K562 (cell line): ENCODE measurements at regions not wholly inside any gene's neighbourhood (a gene's known extent, or its start where the extent isn't known, plus 50 kb on each side); places are given as distances from the start of the nearest gene placed in this dataset.

Source experiments
- ARNT ChIP-seq, 2 experiments: fragments of 450-650 bp; IDR thresholded peaks; 2 replicates each; pipeline ENCODE4 v1.6.1; 2016; ENCODE audit warnings: mild to moderate bottlenecking in 1 of 2
- FOXA1 ChIP-seq: fragments of 450-650 bp; IDR thresholded peaks from 2 replicates; pipeline ENCODE4 v1.6.1; 2016; ENCODE audit warnings: mild to moderate bottlenecking, borderline replicate concordance
- HDAC3 ChIP-seq: fragments of 450-650 bp; IDR thresholded peaks from 2 replicates; pipeline ENCODE4 v1.6.1; 2018; ENCODE audit warnings: borderline replicate concordance, mild to moderate bottlenecking, moderate library complexity; ENCODE audit not compliant: partially characterized antibody
- LEF1 ChIP-seq: fragments of 450-650 bp; IDR thresholded peaks from 2 replicates; pipeline ENCODE4 v1.6.1; 2016; ENCODE audit warnings: mild to moderate bottlenecking
- MTA3 ChIP-seq: fragments of 450-650 bp; formaldehyde crosslinking; IDR thresholded peaks from 2 replicates; pipeline ENCODE4 v1.6.1; 2017; ENCODE audit warnings: mild to moderate bottlenecking, borderline replicate concordance
- NFE2 ChIP-seq: IDR thresholded peaks from 2 replicates; pipeline ENCODE4 v1.6.1; 2014; ENCODE audit warnings: antibody characterized with exemption, low read depth
- POLR2AphosphoS5 ChIP-seq: IDR thresholded peaks from 2 replicates; pipeline ENCODE4 v1.6.1; 2011; ENCODE audit warnings: mild to moderate bottlenecking, low read depth, low read length, moderate library complexity; ENCODE audit not compliant: control insufficient read depth, insufficient read depth
- SRF ChIP-seq, 2 experiments: fragments of 250-450, 450-650 bp in 1 of 2; sonication (Bioruptor Pico) in 1 of 2; sonication (generic) in 1 of 2; formaldehyde crosslinking; IDR thresholded peaks; 2 replicates each; pipeline versions ENCODE4 v1.5.0 to v1.5.1; 2020 to 2022; ENCODE audit warnings: mild to moderate bottlenecking in 1 of 2, missing genetic modification reagents in 1 of 2
- ZNF586 ChIP-seq: fragments of 450-650 bp; formaldehyde crosslinking; conservative IDR thresholded peaks from 2 replicates; pipeline ENCODE4 v1.4.0; 2020; ENCODE audit warnings: mild to moderate bottlenecking, moderate library complexity
- TF ChIP-seq, protein P1 (sequence below): fragments of 450-650 bp; formaldehyde crosslinking; IDR thresholded peaks from 2 replicates; pipeline ENCODE4 v1.4.0; 2020; ENCODE audit warnings: mild to moderate bottlenecking, mixed read lengths
- TF ChIP-seq, protein P2 (sequence below): fragments of 450-650 bp; formaldehyde crosslinking; IDR thresholded peaks from 2 replicates; pipeline ENCODE4 v1.4.0; 2022; ENCODE audit warnings: mild to moderate bottlenecking, moderate library complexity
- TF ChIP-seq, protein P3 (sequence below): fragments of 450-650 bp; IDR thresholded peaks from 2 replicates; pipeline ENCODE4 v1.6.1; 2016; ENCODE audit warnings: missing biosample characterization, missing genetic modification characterization
- TF ChIP-seq, protein P4 (sequence below): sonication (generic); formaldehyde crosslinking; IDR thresholded peaks from 2 replicates; pipeline ENCODE4 v1.8.0; 2022; ENCODE audit warnings: missing genetic modification reagents, mild to moderate bottlenecking, moderate library complexity, borderline replicate concordance

DNA sequence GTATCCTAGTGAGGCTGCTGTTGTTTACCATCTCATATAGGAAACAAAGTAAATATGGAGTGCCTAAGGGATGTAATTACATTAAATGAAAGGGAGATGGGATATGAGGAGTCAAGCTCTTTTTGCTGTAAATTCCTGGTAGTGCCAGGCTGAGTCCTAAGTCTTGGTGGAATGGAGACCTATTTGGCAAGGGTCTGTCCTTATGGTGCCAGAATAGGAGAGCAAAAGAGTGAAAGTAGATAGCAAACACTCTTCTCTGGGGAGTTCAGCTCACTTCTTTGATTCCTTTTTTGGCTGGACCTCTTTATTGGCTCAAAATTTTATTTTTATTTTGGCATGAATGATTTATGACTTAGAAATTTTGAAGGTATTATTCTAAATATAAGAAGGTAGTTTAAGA lies 380.8 kb downstream of the TMEM232 start (continued):
- TF ChIP-seq, protein P1, sequence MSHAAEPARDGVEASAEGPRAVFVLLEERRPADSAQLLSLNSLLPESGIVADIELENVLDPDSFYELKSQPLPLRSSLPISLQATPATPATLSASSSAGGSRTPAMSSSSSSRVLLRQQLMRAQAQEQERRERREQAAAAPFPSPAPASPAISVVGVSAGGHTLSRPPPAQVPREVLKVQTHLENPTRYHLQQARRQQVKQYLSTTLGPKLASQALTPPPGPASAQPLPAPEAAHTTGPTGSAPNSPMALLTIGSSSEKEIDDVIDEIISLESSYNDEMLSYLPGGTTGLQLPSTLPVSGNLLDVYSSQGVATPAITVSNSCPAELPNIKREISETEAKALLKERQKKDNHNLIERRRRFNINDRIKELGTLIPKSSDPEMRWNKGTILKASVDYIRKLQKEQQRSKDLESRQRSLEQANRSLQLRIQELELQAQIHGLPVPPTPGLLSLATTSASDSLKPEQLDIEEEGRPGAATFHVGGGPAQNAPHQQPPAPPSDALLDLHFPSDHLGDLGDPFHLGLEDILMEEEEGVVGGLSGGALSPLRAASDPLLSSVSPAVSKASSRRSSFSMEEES (CRISPR knock-in tag) = no peak
- TF ChIP-seq, protein P2, sequence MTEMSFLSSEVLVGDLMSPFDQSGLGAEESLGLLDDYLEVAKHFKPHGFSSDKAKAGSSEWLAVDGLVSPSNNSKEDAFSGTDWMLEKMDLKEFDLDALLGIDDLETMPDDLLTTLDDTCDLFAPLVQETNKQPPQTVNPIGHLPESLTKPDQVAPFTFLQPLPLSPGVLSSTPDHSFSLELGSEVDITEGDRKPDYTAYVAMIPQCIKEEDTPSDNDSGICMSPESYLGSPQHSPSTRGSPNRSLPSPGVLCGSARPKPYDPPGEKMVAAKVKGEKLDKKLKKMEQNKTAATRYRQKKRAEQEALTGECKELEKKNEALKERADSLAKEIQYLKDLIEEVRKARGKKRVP (CRISPR knock-in tag) = no peak
- TF ChIP-seq LEF1 = no peak
- TF ChIP-seq MTA3 = no peak
- TF ChIP-seq NFE2 = no peak
- no peak for TF ChIP-seq SRF (CRISPR knock-in tag; IDR thresholded peaks at IDR 0.05)
- no peak for TF ChIP-seq ZNF586 (CRISPR knock-in tag)
- TF ChIP-seq ARNT (IDR thresholded peaks at IDR 0.05) = no peak
- TF ChIP-seq HDAC3 = no peak
- TF ChIP-seq, protein P3, sequence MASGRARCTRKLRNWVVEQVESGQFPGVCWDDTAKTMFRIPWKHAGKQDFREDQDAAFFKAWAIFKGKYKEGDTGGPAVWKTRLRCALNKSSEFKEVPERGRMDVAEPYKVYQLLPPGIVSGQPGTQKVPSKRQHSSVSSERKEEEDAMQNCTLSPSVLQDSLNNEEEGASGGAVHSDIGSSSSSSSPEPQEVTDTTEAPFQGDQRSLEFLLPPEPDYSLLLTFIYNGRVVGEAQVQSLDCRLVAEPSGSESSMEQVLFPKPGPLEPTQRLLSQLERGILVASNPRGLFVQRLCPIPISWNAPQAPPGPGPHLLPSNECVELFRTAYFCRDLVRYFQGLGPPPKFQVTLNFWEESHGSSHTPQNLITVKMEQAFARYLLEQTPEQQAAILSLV = no peak
- TF ChIP-seq, protein P4, sequence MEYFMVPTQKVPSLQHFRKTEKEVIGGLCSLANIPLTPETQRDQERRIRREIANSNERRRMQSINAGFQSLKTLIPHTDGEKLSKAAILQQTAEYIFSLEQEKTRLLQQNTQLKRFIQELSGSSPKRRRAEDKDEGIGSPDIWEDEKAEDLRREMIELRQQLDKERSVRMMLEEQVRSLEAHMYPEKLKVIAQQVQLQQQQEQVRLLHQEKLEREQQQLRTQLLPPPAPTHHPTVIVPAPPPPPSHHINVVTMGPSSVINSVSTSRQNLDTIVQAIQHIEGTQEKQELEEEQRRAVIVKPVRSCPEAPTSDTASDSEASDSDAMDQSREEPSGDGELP (CRISPR knock-in tag) = no peak
- TF ChIP-seq POLR2AphosphoS5 = no peak
- no peak for TF ChIP-seq FOXA1
